AG04450 (cell line): ENCODE measurements at regions not wholly inside any gene's neighbourhood (a gene's known extent, or its start where the extent isn't known, plus 50 kb on each side); places are given as distances from the start of the nearest gene placed in this dataset.
A peak's percentile ranks its signal among the peaks of the same experiment; 100 is the strongest.

ENCODE experiments used
- CTCF ChIA-PET: fragments of 300-600, 350-600 bp; formaldehyde crosslinking; extraction: SDS; loops from one replicate; lab custom pipeline; 2022; ENCODE audit warnings: antibody characterized with exemption, inconsistent platforms; lab: Charles Lee
- POLR2A ChIA-PET: fragments of 350-600 bp; formaldehyde crosslinking; extraction: SDS; loops from one replicate; lab custom pipeline; 2021; ENCODE audit warnings: antibody characterized with exemption, inconsistent platforms; lab: Yijun Ruan, JAX
- DNase-seq: peaks from one replicate; pipeline ENCODE4 v3.0.0-alpha.2; 2011; ENCODE audit warnings: low read depth, low spot score
- H3K27ac ChIP-seq: one replicate; pipeline ENCODE4 v1.5.1; 2012; ENCODE audit warnings: low read depth, low read length, control low read depth
- H3K27me3 ChIP-seq: one replicate; pipeline ENCODE4 v1.6.0; 2012; ENCODE audit warnings: low read length; ENCODE audit not compliant: control insufficient read depth, insufficient read depth
- H3K4me3 ChIP-seq: 2 replicates; pipeline ENCODE4 v1.5.1; 2011; ENCODE audit warnings: mild to moderate bottlenecking, low read depth, low read length, control low read depth
- H3K9me3 ChIP-seq: 2 replicates; pipeline ENCODE4 v1.5.1; 2012; ENCODE audit warnings: low read length; ENCODE audit not compliant: control insufficient read depth, insufficient read depth
- CTCF ChIP-seq: IDR thresholded peaks from 2 replicates; pipeline ENCODE4 v1.5.1; 2011; ENCODE audit warnings: low read depth, low read length, control low read depth, inconsistent platforms

GRCh38 chr5:67266654-67267350 is 70.2 kb upstream of the CD180 start:
- POLR2A ChIA-PET: interaction anchor here (0.6 kb wide), 1 partner anchor 952 kb away, joined by 3 read pairs; no protein-coding TSS in a partner anchor
- no peak overlapping the region for H3K4me3 ChIP-seq
- CTCF ChIA-PET: interaction anchor here (2.6 kb wide), 1 partner anchor 20 kb away, joined by 10 read pairs; no protein-coding TSS in a partner anchor
- no peak for DNase-seq
- peak overlapping the region; percentile 86 for H3K27ac ChIP-seq
- TF ChIP-seq CTCF: no peak
- no peaks in the 10 kb centered on the region for H3K27me3 ChIP-seq
- no peaks in the 10 kb centered on the region for H3K9me3 ChIP-seq

- no peaks in the 10 kb centered on the region for H3K9me3 ChIP-seq
- no peak for DNase-seq
- POLR2A ChIA-PET: no interaction called here
- no peaks in the 10 kb centered on the region for H3K27me3 ChIP-seq
- no peak overlapping the region for H3K27ac ChIP-seq
- no peak for TF ChIP-seq CTCF
- H3K4me3 ChIP-seq: no peak overlapping the region
- CTCF ChIA-PET: interaction anchor here (2.6 kb wide), 1 partner anchor 19 kb away, joined by 10 read pairs; no protein-coding TSS in a partner anchor
Observed at GRCh38 chr5:67265951-67266350, 69.4 kb upstream of the CD180 start.

GRCh38 chr5:67263656-67264408 is 67.2 kb upstream of the CD180 start:
- ChIA-PET CTCF (interaction anchor here (1.0 to 3.5 kb wide), 2 partner anchors 17 to 989 kb away, joined by 6 to 20 read pairs; no protein-coding TSS in a partner anchor), POLR2A (no interaction called here)
- H3K4me3 ChIP-seq: no peak overlapping the region

GRCh38 chr5:67262956-67263355 is 66.4 kb upstream of the CD180 start:
- ChIA-PET CTCF (interaction anchor here (1.0 to 3.5 kb wide), 2 partner anchors 17 to 990 kb away, joined by 6 to 20 read pairs; no protein-coding TSS in a partner anchor), POLR2A (no interaction called here)
- Histone ChIP-seq H3K4me3 (no peak overlapping the region), H3K27me3 (no peaks in the 10 kb centered on the region), H3K27ac (no peak overlapping the region), H3K9me3 (no peaks in the 10 kb centered on the region)
- DNase-seq: no peak
- no peak for TF ChIP-seq CTCF

More at GRCh38 chr5:67263656-67264408, 67.2 kb upstream of the CD180 start:
- Histone ChIP-seq H3K27me3 (no peaks in the 10 kb centered on the region), H3K9me3 (no peaks in the 10 kb centered on the region), H3K27ac (no peak overlapping the region)
- TF ChIP-seq CTCF: no peak
- no peak for DNase-seq
